GM10266 (cell line): ENCODE measurements at regions not wholly inside any gene's neighbourhood (a gene's known extent, or its start where the extent isn't known, plus 50 kb on each side); places are given as distances from the start of the nearest gene placed in this dataset.

Experiments used
- DNase-seq: peaks from one replicate; pipeline ENCODE4 v3.0.0; 2012; ENCODE audit errors: extremely low spot score
- CTCF ChIP-seq: IDR thresholded peaks from 2 replicates; pipeline ENCODE4 v1.5.1; 2012; ENCODE audit warnings: mild to moderate bottlenecking, low read depth; ENCODE audit not compliant: control insufficient read depth, insufficient read depth; ENCODE audit errors: missing control alignments

- no peak for DNase-seq
- no peak for TF ChIP-seq CTCF
Observed at GRCh38 chr4:22873899-22874298, 181.2 kb downstream of the GBA3 start.

- no peak for TF ChIP-seq CTCF
- no peak for DNase-seq
Observed at GRCh38 chr4:22870847-22871449, 178.2 kb downstream of the GBA3 start.

- TF ChIP-seq CTCF: no peak
- no peak for DNase-seq
Observed at GRCh38 chr4:22869235-22869634, 176.5 kb downstream of the GBA3 start.
